Ishikawa (cell line): ENCODE measurements at regions not wholly inside any gene's neighbourhood (a gene's known extent, or its start where the extent isn't known, plus 50 kb on each side); places are given as distances from the start of the nearest gene placed in this dataset.

Experiments used
- CEBPB ChIP-seq: IDR thresholded peaks from 2 replicates; pipeline ENCODE4 v1.6.1; 2012
- CREB1 ChIP-seq: IDR thresholded peaks from 2 replicates; pipeline ENCODE4 v1.6.1; 2012; ENCODE audit warnings: low read depth
- EGR1 ChIP-seq: IDR thresholded peaks from 2 replicates; pipeline ENCODE4 v1.6.1; 2012
- EP300 ChIP-seq: IDR thresholded peaks from 2 replicates; pipeline ENCODE4 v1.6.1; 2012; ENCODE audit warnings: borderline replicate concordance
- FOXM1 ChIP-seq: IDR thresholded peaks from 2 replicates; pipeline ENCODE4 v1.6.1; 2012; ENCODE audit warnings: low read depth, borderline replicate concordance
- MAX ChIP-seq: IDR thresholded peaks from 2 replicates; pipeline ENCODE4 v1.6.1; 2012
- NFIC ChIP-seq: IDR thresholded peaks from 2 replicates; pipeline ENCODE4 v1.6.1; 2012
- RAD21 ChIP-seq: IDR thresholded peaks from 2 replicates; pipeline ENCODE4 v1.6.1; 2012; ENCODE audit warnings: low read depth
- TAF1 ChIP-seq: IDR thresholded peaks from 2 replicates; pipeline ENCODE4 v1.6.1; 2012; ENCODE audit warnings: low read depth, mild to moderate bottlenecking
- TCF12 ChIP-seq: IDR thresholded peaks from 2 replicates; pipeline ENCODE4 v1.6.1; 2012; ENCODE audit warnings: low read depth
- TEAD4 ChIP-seq: IDR thresholded peaks from 2 replicates; pipeline ENCODE4 v1.6.1; 2012
- YY1 ChIP-seq: IDR thresholded peaks from 2 replicates; pipeline ENCODE4 v1.6.1; 2012; ENCODE audit warnings: low read depth
- ZBTB7A ChIP-seq: IDR thresholded peaks from 2 replicates; pipeline ENCODE4 v1.6.1; 2012; ENCODE audit warnings: low read depth
- TF ChIP-seq, protein P1 (sequence below): IDR thresholded peaks from 2 replicates; pipeline ENCODE4 v1.6.1; 2012; ENCODE audit warnings: low read depth, mild to moderate bottlenecking
- TF ChIP-seq, protein P2 (sequence below): IDR thresholded peaks from 2 replicates; pipeline ENCODE4 v1.6.1; 2012

DNA sequence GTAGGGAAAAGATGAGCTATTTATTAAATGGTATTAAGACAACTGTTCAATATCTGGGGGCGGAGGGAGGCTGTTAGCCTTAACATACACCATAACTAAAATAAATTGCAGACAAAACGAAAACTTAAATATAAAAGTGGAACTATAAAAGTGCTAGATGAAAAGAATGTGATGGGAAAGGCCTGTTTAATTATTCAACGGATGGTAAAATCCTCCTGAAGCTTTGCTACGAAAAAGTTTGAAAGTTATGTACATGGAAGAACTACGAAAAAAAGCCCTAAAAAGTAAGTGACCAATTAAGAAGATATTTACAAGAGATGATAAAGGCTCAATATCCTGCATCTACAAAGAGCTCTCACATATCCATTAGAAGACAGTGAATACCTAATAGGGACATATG lies 197.8 kb upstream of the IER5L start:
- TF ChIP-seq ZBTB7A (no peak), NFIC (no peak), FOXM1 (no peak)

DNA sequence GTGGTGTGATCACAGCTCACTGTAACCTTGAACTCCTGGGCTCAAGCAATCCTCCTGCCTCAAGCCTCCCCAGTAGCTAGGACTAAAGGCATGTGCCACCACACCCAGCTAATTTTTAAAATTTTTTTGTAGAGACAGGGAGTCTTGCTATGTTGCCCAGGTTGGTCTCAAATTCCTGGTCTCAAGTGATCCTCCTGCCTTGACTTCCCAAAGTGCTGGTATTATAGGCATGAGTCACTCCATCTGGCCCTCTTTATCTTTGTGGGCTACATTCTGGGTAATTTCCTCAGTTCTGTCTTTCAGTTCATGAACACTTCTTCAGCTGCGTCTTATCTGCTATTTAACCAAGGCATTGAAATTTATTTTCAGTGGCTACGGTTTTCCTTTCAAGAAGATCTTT lies 196.6 kb upstream of the IER5L start:
- TF ChIP-seq, protein P1, sequence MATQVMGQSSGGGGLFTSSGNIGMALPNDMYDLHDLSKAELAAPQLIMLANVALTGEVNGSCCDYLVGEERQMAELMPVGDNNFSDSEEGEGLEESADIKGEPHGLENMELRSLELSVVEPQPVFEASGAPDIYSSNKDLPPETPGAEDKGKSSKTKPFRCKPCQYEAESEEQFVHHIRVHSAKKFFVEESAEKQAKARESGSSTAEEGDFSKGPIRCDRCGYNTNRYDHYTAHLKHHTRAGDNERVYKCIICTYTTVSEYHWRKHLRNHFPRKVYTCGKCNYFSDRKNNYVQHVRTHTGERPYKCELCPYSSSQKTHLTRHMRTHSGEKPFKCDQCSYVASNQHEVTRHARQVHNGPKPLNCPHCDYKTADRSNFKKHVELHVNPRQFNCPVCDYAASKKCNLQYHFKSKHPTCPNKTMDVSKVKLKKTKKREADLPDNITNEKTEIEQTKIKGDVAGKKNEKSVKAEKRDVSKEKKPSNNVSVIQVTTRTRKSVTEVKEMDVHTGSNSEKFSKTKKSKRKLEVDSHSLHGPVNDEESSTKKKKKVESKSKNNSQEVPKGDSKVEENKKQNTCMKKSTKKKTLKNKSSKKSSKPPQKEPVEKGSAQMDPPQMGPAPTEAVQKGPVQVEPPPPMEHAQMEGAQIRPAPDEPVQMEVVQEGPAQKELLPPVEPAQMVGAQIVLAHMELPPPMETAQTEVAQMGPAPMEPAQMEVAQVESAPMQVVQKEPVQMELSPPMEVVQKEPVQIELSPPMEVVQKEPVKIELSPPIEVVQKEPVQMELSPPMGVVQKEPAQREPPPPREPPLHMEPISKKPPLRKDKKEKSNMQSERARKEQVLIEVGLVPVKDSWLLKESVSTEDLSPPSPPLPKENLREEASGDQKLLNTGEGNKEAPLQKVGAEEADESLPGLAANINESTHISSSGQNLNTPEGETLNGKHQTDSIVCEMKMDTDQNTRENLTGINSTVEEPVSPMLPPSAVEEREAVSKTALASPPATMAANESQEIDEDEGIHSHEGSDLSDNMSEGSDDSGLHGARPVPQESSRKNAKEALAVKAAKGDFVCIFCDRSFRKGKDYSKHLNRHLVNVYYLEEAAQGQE, result no peak
- TF ChIP-seq EGR1, result no peak
- no peak for TF ChIP-seq YY1
- no peak for TF ChIP-seq TAF1
- TF ChIP-seq NFIC, result no peak
- no peak for TF ChIP-seq FOXM1
- no peak for TF ChIP-seq MAX
- TF ChIP-seq, protein P2, sequence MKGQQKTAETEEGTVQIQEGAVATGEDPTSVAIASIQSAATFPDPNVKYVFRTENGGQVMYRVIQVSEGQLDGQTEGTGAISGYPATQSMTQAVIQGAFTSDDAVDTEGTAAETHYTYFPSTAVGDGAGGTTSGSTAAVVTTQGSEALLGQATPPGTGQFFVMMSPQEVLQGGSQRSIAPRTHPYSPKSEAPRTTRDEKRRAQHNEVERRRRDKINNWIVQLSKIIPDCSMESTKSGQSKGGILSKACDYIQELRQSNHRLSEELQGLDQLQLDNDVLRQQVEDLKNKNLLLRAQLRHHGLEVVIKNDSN, result no peak
- no peak for TF ChIP-seq EP300
- TF ChIP-seq CREB1, result no peak
- no peak for TF ChIP-seq ZBTB7A
- TF ChIP-seq TCF12, result no peak

GRCh38 chr9:129374231-129374630 lies 196.2 kb upstream of the IER5L start:
- TF ChIP-seq EGR1, result no peak
- TF ChIP-seq TAF1, result no peak
- TF ChIP-seq, protein P1, result no peak
- TF ChIP-seq NFIC, result no peak
- no peak for TF ChIP-seq ZBTB7A
- no peak for TF ChIP-seq TCF12
- TF ChIP-seq, protein P2, result no peak
- TF ChIP-seq CEBPB, result no peak
- no peak for TF ChIP-seq EP300
- TF ChIP-seq CREB1, result no peak
- TF ChIP-seq FOXM1, result no peak
- no peak for TF ChIP-seq TEAD4
- TF ChIP-seq YY1, result no peak
- no peak for TF ChIP-seq MAX

- no peak for TF ChIP-seq EGR1
- TF ChIP-seq TCF12, result no peak
- TF ChIP-seq ZBTB7A, result no peak
- TF ChIP-seq, protein P2, result no peak
- no peak for TF ChIP-seq RAD21
- TF ChIP-seq, protein P1, result no peak
- no peak for TF ChIP-seq EP300
- no peak for TF ChIP-seq NFIC
- no peak for TF ChIP-seq MAX
- TF ChIP-seq FOXM1, result no peak
- no peak for TF ChIP-seq TEAD4
- TF ChIP-seq YY1, result no peak
Measured at GRCh38 chr9:129373361-129373760, 195.3 kb upstream of the IER5L start.

DNA sequence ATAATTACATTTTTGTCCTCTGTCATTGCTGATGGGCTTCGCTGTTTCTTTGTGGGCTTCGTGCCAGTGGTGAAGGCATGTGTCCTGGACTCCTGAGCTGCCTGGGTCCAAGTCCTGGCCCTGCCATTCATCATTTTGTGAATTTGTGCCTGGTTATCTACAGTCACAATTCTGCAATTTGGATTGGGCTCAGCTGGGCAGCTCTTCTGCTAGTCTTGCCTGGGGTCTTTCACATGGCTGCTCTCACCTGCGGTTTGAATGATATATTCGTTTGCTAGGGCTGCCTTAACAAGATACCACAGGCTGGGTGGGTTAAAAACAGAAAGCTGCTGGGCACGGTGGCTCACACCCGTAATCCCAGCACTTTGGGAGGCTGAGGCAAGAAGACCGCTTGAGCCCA lies 192.7 kb upstream of the IER5L start:
- TF ChIP-seq NFIC, result no peak
- no peak for TF ChIP-seq FOXM1
- TF ChIP-seq, protein P2, result no peak
- no peak for TF ChIP-seq TEAD4
- TF ChIP-seq TAF1, result no peak
- no peak for TF ChIP-seq EGR1
- TF ChIP-seq, protein P1, result no peak
- TF ChIP-seq EP300, result no peak
- no peak for TF ChIP-seq TCF12
- no peak for TF ChIP-seq CEBPB
- no peak for TF ChIP-seq MAX
- no peak for TF ChIP-seq RAD21
- TF ChIP-seq CREB1, result no peak
- no peak for TF ChIP-seq ZBTB7A
- no peak for TF ChIP-seq YY1
